Chondrocyte (in vitro differentiated cells): ENCODE measurements at regions not wholly inside any gene's neighbourhood (a gene's known extent, or its start where the extent isn't known, plus 50 kb on each side); places are given as distances from the start of the nearest gene placed in this dataset.

ENCODE experiments used
- DNase-seq: peaks from one replicate; pipeline ENCODE4 v3.0.0; 2021; ENCODE audit warnings: mixed read lengths, low spot score
- H3K27ac Mint-ChIP-seq: one replicate; pipeline ENCODE4 v1.8.0; 2021; ENCODE audit warnings: mild to moderate bottlenecking, moderate library complexity, mixed read lengths; ENCODE audit not compliant: unreplicated experiment
- H3K27me3 Mint-ChIP-seq: 2 replicates; pipeline ENCODE4 v1.8.0; 2021; ENCODE audit warnings: low read depth, mixed read lengths
- H3K36me3 Mint-ChIP-seq: 2 replicates; pipeline ENCODE4 v1.8.0; 2021; ENCODE audit warnings: low read depth, mixed read lengths
- H3K4me1 Mint-ChIP-seq: 2 replicates; pipeline ENCODE4 v1.8.0; 2021; ENCODE audit warnings: low read depth, mild to moderate bottlenecking, mixed read lengths
- H3K4me3 Mint-ChIP-seq: one replicate; pipeline ENCODE4 v1.8.0; 2021; ENCODE audit warnings: mild to moderate bottlenecking, moderate library complexity, mixed read lengths; ENCODE audit not compliant: unreplicated experiment
- H3K9me3 Mint-ChIP-seq: 2 replicates; pipeline ENCODE4 v1.8.0; 2021; ENCODE audit warnings: low read depth, mixed read lengths
- CTCF ChIP-seq: fragments of 200-600 bp; sonication (generic); IDR thresholded peaks from 2 replicates; pipeline ENCODE4 v1.5.0; 2021; ENCODE audit warnings: antibody characterized with exemption, mild to moderate bottlenecking, moderate library complexity

- no peak overlapping the region for H3K27ac Mint-ChIP-seq
- H3K36me3 Mint-ChIP-seq = peaks cover 3% of the 10 kb centered on the region
- no peaks in the 10 kb centered on the region for H3K9me3 Mint-ChIP-seq
- H3K4me3 Mint-ChIP-seq = no peak overlapping the region
- H3K4me1 Mint-ChIP-seq = no peaks in the 10 kb centered on the region
- DNase-seq = no peak
- TF ChIP-seq CTCF = no peak
- no peaks in the 10 kb centered on the region for H3K27me3 Mint-ChIP-seq
Measured at GRCh38 chr10:10776363-10776762, 241.3 kb upstream of the CELF2 start.

GRCh38 chr10:10777279-10777678 is 240.4 kb upstream of the CELF2 start:
- H3K27me3 Mint-ChIP-seq = no peaks in the 10 kb centered on the region
- no peaks in the 10 kb centered on the region for H3K4me1 Mint-ChIP-seq

GRCh38 chr10:10777723-10778122 is 239.9 kb upstream of the CELF2 start:
- H3K4me1 Mint-ChIP-seq = no peaks in the 10 kb centered on the region
- H3K9me3 Mint-ChIP-seq = no peaks in the 10 kb centered on the region
- no peak for DNase-seq
- no peaks in the 10 kb centered on the region for H3K27me3 Mint-ChIP-seq
- no peak for TF ChIP-seq CTCF
- no peak overlapping the region for H3K4me3 Mint-ChIP-seq
- H3K36me3 Mint-ChIP-seq = peaks cover 3% of the 10 kb centered on the region
- no peak overlapping the region for H3K27ac Mint-ChIP-seq

More at GRCh38 chr10:10777279-10777678, 240.4 kb upstream of the CELF2 start:
- Mint-ChIP-seq H3K9me3 (no peaks in the 10 kb centered on the region), H3K27ac (no peak overlapping the region), H3K36me3 (peaks cover 3% of the 10 kb centered on the region), H3K4me3 (no peak overlapping the region)
- TF ChIP-seq CTCF = no peak
- no peak for DNase-seq

- Mint-ChIP-seq H3K36me3 (peaks cover 3% of the 10 kb centered on the region), H3K27ac (no peak overlapping the region), H3K4me1 (no peaks in the 10 kb centered on the region), H3K4me3 (no peak overlapping the region), H3K9me3 (no peaks in the 10 kb centered on the region), H3K27me3 (no peaks in the 10 kb centered on the region)
- TF ChIP-seq CTCF = no peak
- DNase-seq = no peak
Measured at GRCh38 chr10:10778959-10779358, 238.7 kb upstream of the CELF2 start.

GRCh38 chr10:10779511-10779910 is 238.2 kb upstream of the CELF2 start:
- DNase-seq = no peak
- H3K27me3 Mint-ChIP-seq = no peaks in the 10 kb centered on the region
- no peak overlapping the region for H3K4me3 Mint-ChIP-seq
- no peak for TF ChIP-seq CTCF
- H3K9me3 Mint-ChIP-seq = peaks cover 2% of the 10 kb centered on the region
- no peak overlapping the region for H3K27ac Mint-ChIP-seq
- H3K4me1 Mint-ChIP-seq = no peaks in the 10 kb centered on the region
- H3K36me3 Mint-ChIP-seq = peaks cover 3% of the 10 kb centered on the region
